Inferior parietal cortex (tissue), 1 donor: ENCODE measurements at regions not wholly inside any gene's neighbourhood (a gene's known extent, or its start where the extent isn't known, plus 50 kb on each side); places are given as distances from the start of the nearest gene placed in this dataset.
"Not testable (repeated sequence)": the region's sequence is repeated elsewhere in the genome, so short reads cannot be mapped to it uniquely, and the experiment has no call there.

Source experiments
- DNase-seq: peaks from one replicate; pipeline ENCODE4 v3.0.0-alpha.2; 2016; ENCODE audit errors: extremely low spot score

- DNase-seq, result no peak
Measured at GRCh38 chr10:78458983-78459638, 425.4 kb downstream of the RPS24 start.

- DNase-seq, result no peak
Measured at GRCh38 chr10:78459639-78460037, 426.0 kb downstream of the RPS24 start.

DNA sequence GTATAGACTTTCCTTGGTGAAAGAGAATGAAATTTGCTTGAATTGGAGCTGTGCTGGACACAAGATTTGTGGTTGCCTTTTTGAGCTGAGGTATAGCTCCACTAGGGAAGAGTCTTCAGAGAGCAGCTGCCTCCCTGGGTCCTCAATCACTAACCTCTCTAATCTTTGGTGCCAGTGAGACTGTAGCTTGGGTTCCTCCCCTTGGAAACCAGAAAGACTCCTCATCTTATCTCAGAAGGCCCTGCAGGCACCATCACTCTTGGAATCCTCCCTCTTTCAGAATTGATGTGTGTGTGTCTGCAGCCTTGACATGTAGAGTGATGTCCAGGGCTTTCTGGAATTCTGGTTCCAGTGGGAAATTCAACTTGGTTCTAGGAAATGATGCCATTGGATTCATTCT is 426.5 kb downstream of the RPS24 start:
- DNase-seq, result no peak

GRCh38 chr10:78461333-78461732 is 427.7 kb downstream of the RPS24 start:
- no peak for DNase-seq

DNA sequence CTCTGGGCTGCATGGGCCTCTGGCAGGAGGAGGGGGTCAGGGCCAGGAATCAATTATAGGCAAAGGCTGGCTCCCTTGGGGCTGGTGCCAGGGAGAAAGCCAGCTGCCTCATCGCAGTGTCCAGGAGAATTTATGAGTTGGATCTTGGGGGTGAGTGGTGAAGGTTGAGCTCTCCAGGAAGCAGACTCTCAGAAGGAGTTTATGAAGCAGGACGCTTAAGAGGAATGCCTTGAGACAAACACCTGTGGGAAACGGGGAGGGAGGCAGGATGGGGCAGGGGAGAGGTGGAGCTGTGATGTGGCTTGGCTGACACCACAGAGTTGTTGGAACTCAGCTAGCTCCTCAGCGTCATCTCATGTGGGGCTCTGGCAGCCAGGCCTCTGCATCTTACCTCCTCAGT is 428.5 kb downstream of the RPS24 start:
- DNase-seq, result no peak

DNA sequence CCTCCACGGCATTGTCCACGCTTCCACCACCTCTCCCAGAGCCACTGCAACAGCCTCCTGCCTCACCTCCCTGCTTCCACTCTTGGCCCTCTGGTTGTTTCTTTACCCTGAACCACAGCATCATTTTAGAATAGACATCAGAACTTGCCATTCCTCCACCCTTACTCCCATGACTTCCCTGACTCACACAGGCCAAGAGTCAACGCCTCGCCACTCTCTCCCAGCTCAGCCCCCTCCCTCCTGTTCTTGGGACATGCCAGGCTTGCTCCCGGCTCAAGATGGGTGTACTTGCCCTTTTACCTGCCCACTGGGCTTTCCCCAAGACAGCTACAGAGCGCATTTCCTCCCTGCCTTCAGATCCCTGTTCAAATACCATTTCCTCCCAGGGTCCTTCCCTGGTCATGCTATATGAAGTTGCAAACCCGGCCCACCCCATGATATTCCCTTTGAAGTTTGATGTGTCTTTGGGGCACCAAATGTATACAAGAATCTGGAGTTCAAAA is 429.1 kb downstream of the RPS24 start:
- DNase-seq, result no peak

GRCh38 chr10:78464118-78464855 is 430.6 kb downstream of the RPS24 start:
- DNase-seq, result no peak

DNA sequence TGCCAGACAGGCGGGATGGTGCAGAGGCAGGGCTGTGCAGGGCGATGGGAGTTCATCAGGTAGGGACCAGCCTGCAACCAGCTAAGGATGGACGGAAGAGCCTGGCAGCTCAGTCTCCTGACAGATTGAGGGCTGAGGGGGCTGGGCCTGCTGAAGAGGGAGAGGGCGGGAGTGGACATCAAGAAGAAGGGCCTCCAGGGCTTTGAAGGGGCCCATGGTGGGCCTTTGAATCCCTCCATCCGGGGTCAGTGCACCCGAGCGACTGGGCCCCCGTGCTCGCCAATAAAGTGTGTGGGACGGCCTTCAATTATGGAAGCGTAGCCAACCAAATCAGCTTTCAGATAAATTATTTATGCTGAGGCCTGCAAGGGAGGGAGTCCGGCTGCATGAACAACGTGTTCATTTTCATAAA is 431.2 kb downstream of the RPS24 start:
- no peak for DNase-seq

- DNase-seq, result no peak
Measured at GRCh38 chr10:78465431-78465830, 431.8 kb downstream of the RPS24 start.

- DNase-seq, result no peak
Measured at GRCh38 chr10:78467496-78468106, 433.9 kb downstream of the RPS24 start.

- DNase-seq, result not testable (repeated sequence)
Measured at GRCh38 chr10:78468731-78469130, 435.1 kb downstream of the RPS24 start.

DNA sequence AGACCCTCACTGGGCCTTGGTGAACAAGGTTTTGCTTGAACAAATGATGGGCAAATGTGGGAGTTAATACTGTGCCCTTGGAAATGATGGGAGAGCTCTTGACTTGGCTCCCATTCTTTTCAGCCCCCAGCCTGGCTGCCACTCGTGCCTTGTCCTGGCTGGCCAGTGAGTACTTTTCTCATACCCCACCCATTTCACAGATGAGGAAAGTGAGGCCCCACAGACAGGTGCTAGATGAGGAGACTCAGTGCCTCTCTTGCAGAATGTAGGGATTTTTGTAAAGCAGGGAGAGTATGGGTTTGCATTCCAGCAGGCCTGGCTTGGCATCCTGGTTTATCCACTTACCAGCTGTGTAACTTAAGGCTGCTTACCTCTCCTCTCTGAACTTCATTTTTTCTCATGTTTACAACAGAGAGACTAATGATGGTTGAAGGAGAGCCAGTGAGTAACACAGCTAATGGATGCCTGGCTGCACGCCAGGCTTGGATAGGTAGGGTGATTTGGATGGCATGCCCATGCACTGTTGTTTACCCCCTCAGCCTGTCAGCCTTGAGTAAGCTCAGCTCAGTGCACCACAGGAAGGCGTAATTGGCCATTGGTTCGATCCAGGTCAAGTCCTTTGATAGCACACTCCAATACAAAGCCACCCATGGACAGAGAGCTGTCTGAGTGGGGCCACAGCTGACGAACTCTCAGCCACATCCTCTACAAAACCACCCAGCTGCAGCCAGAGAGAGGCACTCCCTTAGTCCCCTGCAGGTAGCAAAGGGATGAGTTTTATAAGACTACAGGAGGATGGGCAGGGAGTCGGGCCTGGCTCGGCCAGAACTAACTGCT is 436.8 kb downstream of the RPS24 start:
- DNase-seq, result no peak

GRCh38 chr10:78471326-78471722 is 437.7 kb downstream of the RPS24 start:
- DNase-seq, result no peak

DNA sequence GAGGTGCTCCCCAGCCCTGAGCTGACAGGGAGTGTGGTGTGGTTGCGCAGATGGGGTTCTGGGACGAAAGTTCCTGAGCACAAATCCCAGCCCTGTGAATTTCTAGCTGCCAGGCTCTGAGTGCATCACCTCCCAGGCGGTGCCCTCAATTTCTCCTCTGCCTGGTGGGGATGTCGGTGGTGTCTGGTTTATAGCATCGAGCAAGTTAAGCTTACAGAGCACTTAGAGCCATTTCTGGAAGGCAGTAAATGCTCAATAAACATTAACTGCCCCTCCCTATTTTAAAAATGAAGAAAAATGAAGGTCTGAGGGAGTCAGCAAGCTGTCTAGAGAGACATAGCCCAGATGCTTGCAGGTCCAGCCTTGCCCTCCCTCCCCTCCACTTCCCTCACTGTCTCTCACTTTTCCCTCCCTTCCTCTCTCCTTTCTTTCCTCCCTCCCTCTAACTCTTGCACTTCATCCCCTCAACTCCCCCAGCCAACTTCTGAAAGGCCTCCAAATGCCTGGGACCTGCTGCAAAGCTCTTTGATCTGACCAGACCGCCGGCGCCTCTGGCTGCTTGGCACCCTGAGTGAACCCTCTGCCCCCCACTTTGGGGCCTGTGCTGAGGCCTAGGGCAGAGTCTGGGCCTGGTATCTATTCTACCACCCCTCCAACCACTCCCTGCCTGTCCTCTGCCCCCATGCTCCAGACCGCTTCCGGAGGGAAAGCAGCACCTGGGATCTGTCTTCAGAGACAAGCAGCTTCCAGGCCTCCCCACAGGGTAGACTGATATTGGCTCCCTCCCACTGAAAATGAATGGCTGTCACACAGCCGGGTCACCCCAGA is 438.3 kb downstream of the RPS24 start:
- DNase-seq, result no peak

- no peak for DNase-seq
Measured at GRCh38 chr10:78472551-78472890, 438.9 kb downstream of the RPS24 start.

DNA sequence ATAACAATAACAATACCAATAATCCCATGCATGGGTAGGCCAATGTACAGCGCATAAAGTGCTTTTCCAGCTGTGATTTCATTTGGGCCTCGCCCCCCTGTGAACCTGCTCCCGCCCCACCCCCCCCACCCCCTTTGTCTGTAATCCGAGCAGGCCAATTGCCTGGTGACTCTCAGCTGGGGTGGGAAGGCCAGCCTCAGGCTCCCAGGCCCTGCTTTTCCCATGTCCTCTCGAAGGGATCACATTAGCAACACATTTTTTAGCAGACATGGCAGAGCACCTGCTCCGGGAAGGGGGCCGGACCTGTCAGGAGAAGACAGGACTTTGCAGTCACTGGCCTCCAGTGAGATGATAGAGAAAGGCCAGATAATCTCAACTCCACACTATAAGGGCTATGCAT is 439.3 kb downstream of the RPS24 start:
- no peak for DNase-seq

DNA sequence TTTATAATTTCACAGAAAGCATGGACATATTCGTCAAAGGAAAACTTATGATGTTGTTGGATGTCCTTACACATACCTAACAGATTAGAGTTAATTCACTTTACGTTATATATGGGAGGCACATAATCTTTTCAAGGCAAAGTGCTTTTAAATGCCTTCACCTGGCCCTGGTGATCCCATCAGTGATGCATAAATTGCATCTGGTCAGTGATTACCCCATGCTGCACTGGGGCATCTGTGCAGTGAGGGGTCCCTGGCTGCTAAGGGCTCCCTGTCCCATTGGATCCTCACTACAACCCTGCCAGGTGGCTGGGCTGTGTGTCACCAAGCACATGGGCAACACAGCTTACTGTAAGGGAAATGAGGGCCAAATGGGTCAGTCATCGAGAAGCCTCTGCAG is 441.1 kb downstream of the RPS24 start:
- DNase-seq, result no peak

- no peak for DNase-seq
Measured at GRCh38 chr10:78475437-78475836, 441.8 kb downstream of the RPS24 start.

DNA sequence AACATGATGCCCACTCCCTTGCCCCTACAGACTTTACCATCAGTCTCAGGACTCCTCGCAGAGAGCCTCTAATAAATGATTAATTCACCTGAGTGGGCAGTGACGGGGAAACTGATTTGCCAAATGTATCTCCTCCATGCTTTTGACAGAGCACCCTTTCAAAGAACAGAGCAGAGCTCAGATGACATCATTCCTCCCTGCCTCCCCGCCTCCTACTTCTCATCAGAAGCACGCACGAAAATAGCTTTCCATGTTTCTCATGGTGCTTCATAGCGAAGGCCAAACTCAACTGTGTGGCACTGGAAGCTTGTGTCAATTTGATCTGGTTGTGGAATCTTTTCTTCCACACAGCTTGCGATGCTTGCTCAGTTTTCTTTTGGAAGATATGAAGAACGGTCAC is 442.5 kb downstream of the RPS24 start:
- peak; percentile 15 for DNase-seq

GRCh38 chr10:78476844-78477243 is 443.2 kb downstream of the RPS24 start:
- DNase-seq, result no peak

GRCh38 chr10:78478919-78479318 is 445.3 kb downstream of the RPS24 start:
- DNase-seq, result no peak
